Osteoblast (primary cell): ENCODE measurements at regions not wholly inside any gene's neighbourhood (a gene's known extent, or its start where the extent isn't known, plus 50 kb on each side); places are given as distances from the start of the nearest gene placed in this dataset.

ENCODE experiments used
- DNase-seq: peaks from one replicate; pipeline ENCODE4 v3.0.0; 2011; ENCODE audit warnings: low spot score, mixed read lengths; ENCODE audit not compliant: insufficient read length; ENCODE audit errors: missing footprints
- H2AFZ ChIP-seq: 2 replicates; pipeline ENCODE4 v1.6.0; 2011; ENCODE audit warnings: mild to moderate bottlenecking, low read length
- H3K27ac ChIP-seq: 2 replicates; pipeline ENCODE4 v1.5.1; 2011; ENCODE audit warnings: mild to moderate bottlenecking, low read depth, low read length, moderate library complexity
- H3K27me3 ChIP-seq: 2 replicates; pipeline ENCODE4 v1.6.0; 2012; ENCODE audit warnings: mild to moderate bottlenecking, control low read depth, inconsistent platforms, low read length, moderate library complexity; ENCODE audit not compliant: insufficient read depth
- H3K36me3 ChIP-seq: 2 replicates; pipeline ENCODE4 v1.5.1; 2011; ENCODE audit warnings: mild to moderate bottlenecking, low read length, control low read depth, moderate library complexity; ENCODE audit not compliant: insufficient read depth
- H3K4me1 ChIP-seq: 2 replicates; pipeline ENCODE4 v1.5.1; 2011; ENCODE audit warnings: mild to moderate bottlenecking, low read length, control low read depth, moderate library complexity; ENCODE audit not compliant: insufficient read depth
- H3K4me2 ChIP-seq: 2 replicates; pipeline ENCODE4 v1.6.0; 2011; ENCODE audit warnings: mild to moderate bottlenecking, low read length; ENCODE audit not compliant: insufficient read depth
- H3K4me3 ChIP-seq: fragments of 200-600 bp; sonication (generic); 3 replicates; pipeline ENCODE4 v1.5.1; 2012; ENCODE audit warnings: mild to moderate bottlenecking, low read length, inconsistent platforms; ENCODE audit not compliant: insufficient read depth
- H3K79me2 ChIP-seq: 2 replicates; pipeline ENCODE4 v1.6.0; 2012; ENCODE audit warnings: mild to moderate bottlenecking, low read length, control low read depth, inconsistent platforms; ENCODE audit not compliant: insufficient read depth
- H3K9me3 ChIP-seq: 2 replicates; pipeline ENCODE4 v1.5.1; 2011; ENCODE audit warnings: low read depth, low read length, control low read depth
- H4K20me1 ChIP-seq: 2 replicates; pipeline ENCODE4 v1.6.0; 2012; ENCODE audit warnings: mild to moderate bottlenecking, low read length, control low read depth; ENCODE audit not compliant: insufficient read depth
- TF ChIP-seq, protein P1 (sequence below): IDR thresholded peaks from 2 replicates; pipeline ENCODE4 v1.5.1; 2011; ENCODE audit warnings: mild to moderate bottlenecking, low read depth, low read length, moderate library complexity; ENCODE audit errors: extremely low read depth

DNA sequence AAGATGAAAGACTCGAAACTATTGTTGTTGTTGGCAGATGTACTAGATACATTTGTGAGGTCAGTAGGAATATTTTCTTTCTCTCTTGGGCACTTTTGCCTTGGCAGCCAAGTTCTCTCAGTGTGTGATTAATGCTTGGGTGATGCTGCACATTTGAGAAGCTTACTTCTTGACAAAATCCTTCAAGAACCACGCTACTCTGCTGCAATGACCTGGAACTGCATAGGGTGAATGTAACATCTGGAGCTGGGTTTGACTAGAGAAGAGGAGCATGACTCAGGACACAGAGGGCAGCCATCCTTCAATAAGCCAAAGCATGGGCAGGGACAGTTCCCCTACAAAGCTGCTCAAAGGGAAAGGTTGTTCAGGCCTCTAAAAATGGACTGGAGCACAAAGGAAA lies 75.5 kb upstream of the PUM3 start:
- Histone ChIP-seq H3K4me2 (no peak overlapping the region), H4K20me1 (no peaks in the 10 kb centered on the region), H3K4me1 (no peaks in the 10 kb centered on the region), H2AFZ (no peak overlapping the region), H3K4me3 (no peak overlapping the region), H3K79me2 (no peaks in the 10 kb centered on the region), H3K27me3 (no peaks in the 10 kb centered on the region), H3K36me3 (no peaks in the 10 kb centered on the region), H3K9me3 (no peaks in the 10 kb centered on the region), H3K27ac (no peak overlapping the region)
- TF ChIP-seq, protein P1, sequence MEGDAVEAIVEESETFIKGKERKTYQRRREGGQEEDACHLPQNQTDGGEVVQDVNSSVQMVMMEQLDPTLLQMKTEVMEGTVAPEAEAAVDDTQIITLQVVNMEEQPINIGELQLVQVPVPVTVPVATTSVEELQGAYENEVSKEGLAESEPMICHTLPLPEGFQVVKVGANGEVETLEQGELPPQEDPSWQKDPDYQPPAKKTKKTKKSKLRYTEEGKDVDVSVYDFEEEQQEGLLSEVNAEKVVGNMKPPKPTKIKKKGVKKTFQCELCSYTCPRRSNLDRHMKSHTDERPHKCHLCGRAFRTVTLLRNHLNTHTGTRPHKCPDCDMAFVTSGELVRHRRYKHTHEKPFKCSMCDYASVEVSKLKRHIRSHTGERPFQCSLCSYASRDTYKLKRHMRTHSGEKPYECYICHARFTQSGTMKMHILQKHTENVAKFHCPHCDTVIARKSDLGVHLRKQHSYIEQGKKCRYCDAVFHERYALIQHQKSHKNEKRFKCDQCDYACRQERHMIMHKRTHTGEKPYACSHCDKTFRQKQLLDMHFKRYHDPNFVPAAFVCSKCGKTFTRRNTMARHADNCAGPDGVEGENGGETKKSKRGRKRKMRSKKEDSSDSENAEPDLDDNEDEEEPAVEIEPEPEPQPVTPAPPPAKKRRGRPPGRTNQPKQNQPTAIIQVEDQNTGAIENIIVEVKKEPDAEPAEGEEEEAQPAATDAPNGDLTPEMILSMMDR, result no peak
- DNase-seq, result peak; percentile 13

DNA sequence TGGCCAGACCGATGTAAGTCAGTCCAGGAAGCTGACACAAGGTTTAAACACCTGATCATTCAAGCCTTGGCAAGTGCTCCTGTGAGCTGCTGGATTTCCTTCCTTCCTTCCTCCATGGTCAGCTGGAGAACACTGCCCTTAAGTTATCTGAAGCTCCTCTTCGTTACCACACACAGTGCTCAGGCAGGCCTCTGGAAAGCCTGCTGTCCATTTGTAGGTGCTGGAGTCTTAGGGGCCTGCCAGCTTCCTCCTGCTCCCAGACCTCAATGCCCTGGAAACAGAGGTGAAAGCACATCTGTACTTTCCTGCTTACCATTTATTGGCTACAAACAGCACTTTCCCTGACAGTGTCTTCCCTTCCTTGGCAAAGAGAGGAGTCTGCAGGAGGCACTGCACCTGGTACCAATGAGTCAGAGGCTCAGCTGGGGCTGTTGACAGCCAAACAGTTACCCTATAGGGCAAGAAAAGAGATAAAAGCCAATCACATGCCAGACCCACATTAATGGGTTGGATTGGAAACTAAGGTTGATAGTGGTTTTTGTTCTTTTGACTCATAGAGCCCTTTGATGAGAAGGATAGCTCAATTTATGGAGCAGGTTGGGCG lies 72.6 kb upstream of the PUM3 start:
- no peak overlapping the region for H3K4me3 ChIP-seq
- no peaks in the 10 kb centered on the region for H3K27me3 ChIP-seq
- no peaks in the 10 kb centered on the region for H3K4me1 ChIP-seq
- no peak overlapping the region for H2AFZ ChIP-seq
- no peaks in the 10 kb centered on the region for H3K79me2 ChIP-seq
- no peaks in the 10 kb centered on the region for H3K36me3 ChIP-seq
- no peak for DNase-seq
- H3K4me2 ChIP-seq, result no peak overlapping the region
- H4K20me1 ChIP-seq, result no peaks in the 10 kb centered on the region
- no peak overlapping the region for H3K27ac ChIP-seq
- TF ChIP-seq, protein P1, result no peak
- H3K9me3 ChIP-seq, result no peaks in the 10 kb centered on the region

DNA sequence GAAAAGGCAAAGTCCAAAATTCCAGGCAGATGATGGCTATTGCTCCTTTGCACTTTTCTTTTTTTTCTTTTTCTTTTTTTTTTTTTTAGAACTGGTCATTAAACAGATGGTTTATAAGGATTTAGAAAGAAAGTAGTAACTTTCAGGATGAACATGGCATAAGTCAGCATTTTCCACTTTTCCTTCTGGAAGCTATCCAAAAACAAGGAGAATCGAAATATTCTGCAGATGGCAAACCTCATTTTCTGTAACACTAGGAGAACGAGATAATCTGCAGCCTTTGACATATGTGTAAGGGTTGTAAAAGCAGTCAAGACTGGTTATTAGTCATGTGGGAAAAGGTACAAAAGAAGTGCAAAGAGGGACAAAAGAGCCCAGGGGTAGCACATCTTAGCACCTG lies 69.1 kb upstream of the PUM3 start:
- Histone ChIP-seq H3K27me3 (no peaks in the 10 kb centered on the region), H3K27ac (no peak overlapping the region), H3K4me3 (no peak overlapping the region), H3K36me3 (no peaks in the 10 kb centered on the region), H3K9me3 (no peaks in the 10 kb centered on the region), H4K20me1 (no peaks in the 10 kb centered on the region), H2AFZ (no peak overlapping the region), H3K4me1 (no peaks in the 10 kb centered on the region), H3K4me2 (no peak overlapping the region), H3K79me2 (no peaks in the 10 kb centered on the region)
- TF ChIP-seq, protein P1, result no peak
- no peak for DNase-seq

DNA sequence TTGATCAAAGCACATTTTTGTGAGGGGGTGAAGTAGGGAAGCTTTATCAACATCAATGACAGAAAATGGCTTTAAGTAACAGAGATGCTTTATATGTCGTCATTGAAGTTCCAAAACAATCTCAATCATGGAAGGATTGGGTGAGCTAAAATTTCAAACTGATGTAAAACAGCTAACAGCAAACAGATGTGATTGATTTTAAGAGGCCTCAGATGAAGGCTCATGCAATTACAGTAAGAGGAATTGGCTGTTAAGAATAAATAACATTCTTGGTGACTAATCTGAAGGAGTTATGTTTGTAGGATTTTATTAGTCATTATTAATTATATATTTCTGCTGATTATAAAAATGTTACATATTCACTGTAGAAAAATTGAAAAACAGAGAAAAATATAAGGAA lies 63.5 kb upstream of the PUM3 start:
- Histone ChIP-seq H3K27ac (no peak overlapping the region), H3K79me2 (no peaks in the 10 kb centered on the region), H3K4me1 (no peaks in the 10 kb centered on the region), H3K4me2 (no peak overlapping the region), H3K36me3 (no peaks in the 10 kb centered on the region), H3K4me3 (no peak overlapping the region), H3K27me3 (no peaks in the 10 kb centered on the region), H2AFZ (no peak overlapping the region), H3K9me3 (no peaks in the 10 kb centered on the region), H4K20me1 (no peaks in the 10 kb centered on the region)
- no peak for DNase-seq
- TF ChIP-seq, protein P1, result no peak
